Fibroblast of lung (primary cell): ENCODE measurements at regions not wholly inside any gene's neighbourhood (a gene's known extent, or its start where the extent isn't known, plus 50 kb on each side); places are given as distances from the start of the nearest gene placed in this dataset.

Source experiments
- EZH2 ChIP-seq: IDR thresholded peaks from 2 replicates; pipeline ENCODE4 v1.5.1; 2012; ENCODE audit warnings: low read length, control low read depth, mild to moderate bottlenecking; ENCODE audit errors: missing control alignments
- TF ChIP-seq, protein P1 (sequence below), 2 donors: IDR thresholded peaks in 1 of 2; conservative IDR thresholded peaks in 1 of 2; 1 replicate in 1 of 2; 2 replicates in 1 of 2; pipeline ENCODE4 v1.5.1; 2011 to 2012; ENCODE audit warnings: low read length in 2 of 2, control low read depth in 1 of 2, inconsistent platforms in 1 of 2, low read depth in 1 of 2, mild to moderate bottlenecking in 1 of 2

DNA sequence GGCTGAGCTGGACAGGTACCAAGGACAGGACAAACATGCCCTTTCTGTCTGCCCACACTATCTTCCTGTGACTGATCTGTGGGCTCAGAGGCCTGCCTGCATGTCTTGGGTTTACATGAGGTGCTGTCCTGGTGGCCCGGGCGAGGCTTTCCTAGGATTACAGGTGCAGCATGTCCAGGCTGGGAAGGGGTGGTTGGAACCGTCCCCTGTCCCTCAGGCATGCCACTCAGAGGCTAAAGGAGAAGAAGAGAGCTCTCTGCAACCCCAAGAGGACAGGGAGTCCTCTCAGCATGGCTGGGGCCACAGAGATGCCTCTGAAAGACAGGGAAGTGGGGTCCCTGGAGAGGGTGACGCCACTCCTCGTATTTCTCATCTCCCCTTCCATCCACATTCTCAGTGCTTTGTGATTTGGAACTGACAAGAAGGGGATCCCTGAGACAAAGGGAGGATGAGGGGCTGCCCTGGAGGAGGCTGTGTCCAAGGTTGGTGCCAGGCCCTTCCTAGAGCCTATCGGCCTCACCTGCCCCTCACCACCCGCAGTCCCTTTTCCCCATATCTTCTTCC, 64.6 kb upstream of the LMO1 start:
- TF ChIP-seq, protein P1, sequence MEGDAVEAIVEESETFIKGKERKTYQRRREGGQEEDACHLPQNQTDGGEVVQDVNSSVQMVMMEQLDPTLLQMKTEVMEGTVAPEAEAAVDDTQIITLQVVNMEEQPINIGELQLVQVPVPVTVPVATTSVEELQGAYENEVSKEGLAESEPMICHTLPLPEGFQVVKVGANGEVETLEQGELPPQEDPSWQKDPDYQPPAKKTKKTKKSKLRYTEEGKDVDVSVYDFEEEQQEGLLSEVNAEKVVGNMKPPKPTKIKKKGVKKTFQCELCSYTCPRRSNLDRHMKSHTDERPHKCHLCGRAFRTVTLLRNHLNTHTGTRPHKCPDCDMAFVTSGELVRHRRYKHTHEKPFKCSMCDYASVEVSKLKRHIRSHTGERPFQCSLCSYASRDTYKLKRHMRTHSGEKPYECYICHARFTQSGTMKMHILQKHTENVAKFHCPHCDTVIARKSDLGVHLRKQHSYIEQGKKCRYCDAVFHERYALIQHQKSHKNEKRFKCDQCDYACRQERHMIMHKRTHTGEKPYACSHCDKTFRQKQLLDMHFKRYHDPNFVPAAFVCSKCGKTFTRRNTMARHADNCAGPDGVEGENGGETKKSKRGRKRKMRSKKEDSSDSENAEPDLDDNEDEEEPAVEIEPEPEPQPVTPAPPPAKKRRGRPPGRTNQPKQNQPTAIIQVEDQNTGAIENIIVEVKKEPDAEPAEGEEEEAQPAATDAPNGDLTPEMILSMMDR (conservative IDR thresholded peaks at IDR 0.05 in 1 of 2, IDR thresholded peaks at IDR 0.05 in 1 of 2; ENCODE audit: low read depth in 1 of 2, low read length in 2 of 2): no peak
- TF ChIP-seq EZH2: no peak
